HG03039 (cell line): ENCODE measurements at regions not wholly inside any gene's neighbourhood (a gene's known extent, or its start where the extent isn't known, plus 50 kb on each side); places are given as distances from the start of the nearest gene placed in this dataset.
"Not testable (repeated sequence)": the region's sequence is repeated elsewhere in the genome, so short reads cannot be mapped to it uniquely, and the experiment has no call there.

ENCODE experiments used
- ATAC-seq: cut with Tn5 transposase; IDR thresholded peaks from one replicate; pipeline ENCODE4 v1.9.1; 2021; ENCODE audit warnings: mild to moderate bottlenecking, moderate library complexity; ENCODE audit not compliant: unreplicated experiment

- no peak for ATAC-seq
These were observed 868.0 kb downstream of the EPHA4 start for GRCh38 chr2:220704081-220704480.

GRCh38 chr2:220704810-220705209 lies 867.3 kb downstream of the EPHA4 start:
- no peak for ATAC-seq

- no peak for ATAC-seq
These were observed 866.4 kb downstream of the EPHA4 start for GRCh38 chr2:220705678-220706077.

GRCh38 chr2:220707261-220707660 lies 864.8 kb downstream of the EPHA4 start:
- no peak for ATAC-seq

GRCh38 chr2:220708366-220708765 lies 863.7 kb downstream of the EPHA4 start:
- no peak for ATAC-seq

- ATAC-seq: no peak
These were observed 854.8 kb downstream of the EPHA4 start for GRCh38 chr2:220717283-220717682.

- ATAC-seq: no peak
These were observed 835.3 kb downstream of the EPHA4 start for GRCh38 chr2:220736778-220737177.

- ATAC-seq: no peak
These were observed 828.9 kb downstream of the EPHA4 start for GRCh38 chr2:220743203-220743602.

- ATAC-seq: no peak
These were observed 827.2 kb downstream of the EPHA4 start for GRCh38 chr2:220744861-220745260.

GRCh38 chr2:220745682-220746081 lies 826.4 kb downstream of the EPHA4 start:
- no peak for ATAC-seq

GRCh38 chr2:220747736-220748135 lies 824.4 kb downstream of the EPHA4 start:
- no peak for ATAC-seq

GRCh38 chr2:220748875-220749479 lies 823.1 kb downstream of the EPHA4 start:
- no peak for ATAC-seq

- ATAC-seq: no peak
These were observed 818.6 kb downstream of the EPHA4 start for GRCh38 chr2:220753486-220753885.

- ATAC-seq: no peak
These were observed 815.5 kb downstream of the EPHA4 start for GRCh38 chr2:220756653-220757052.

GRCh38 chr2:220758376-220758775 lies 813.7 kb downstream of the EPHA4 start:
- not testable (repeated sequence) for ATAC-seq

GRCh38 chr2:220764171-220764570 lies 807.9 kb downstream of the EPHA4 start:
- ATAC-seq: no peak

GRCh38 chr2:220767591-220768255 lies 804.4 kb downstream of the EPHA4 start:
- ATAC-seq: no peak

- ATAC-seq: no peak
These were observed 796.1 kb downstream of the EPHA4 start for GRCh38 chr2:220775856-220776488.

GRCh38 chr2:220779076-220779475 lies 793.0 kb downstream of the EPHA4 start:
- not testable (repeated sequence) for ATAC-seq

GRCh38 chr2:220779511-220779910 lies 792.6 kb downstream of the EPHA4 start:
- ATAC-seq: no peak

GRCh38 chr2:220779931-220780330 lies 792.2 kb downstream of the EPHA4 start:
- no peak for ATAC-seq

- no peak for ATAC-seq
These were observed 790.4 kb downstream of the EPHA4 start for GRCh38 chr2:220781622-220782241.
